ENCODE measurements at regions not wholly inside any gene's neighbourhood (a gene's known extent, or its start where the extent isn't known, plus 50 kb on each side); places are given as distances from the start of the nearest gene placed in this dataset.

GRCh38 chr1:88230126-88230525, 453.9 kb upstream of the PKN2 start:
- no peak for DNase-seq (ENCODE audit: low read depth)
- H3K4me3 ChIP-seq (ENCODE audit: low read depth, low read length), result no peak overlapping the region
- no peak for TF ChIP-seq CTCF (IDR thresholded peaks at IDR 0.05; ENCODE audit: insufficient read depth, low read depth, low read length)

GRCh38 chr1:88237058-88237457, 447.0 kb upstream of the PKN2 start:
- no peak for TF ChIP-seq CTCF (IDR thresholded peaks at IDR 0.05; ENCODE audit: insufficient read depth, low read depth, low read length)
- DNase-seq (ENCODE audit: low read depth), result no peak

GRCh38 chr1:88239205-88239604, 444.9 kb upstream of the PKN2 start:
- no peak overlapping the region for H3K4me3 ChIP-seq (ENCODE audit: low read depth, low read length)
- no peak for DNase-seq (ENCODE audit: low read depth)
- TF ChIP-seq CTCF (IDR thresholded peaks at IDR 0.05; ENCODE audit: insufficient read depth, low read depth, low read length), result no peak

More at GRCh38 chr1:88237058-88237457, 447.0 kb upstream of the PKN2 start:
- no peak overlapping the region for H3K4me3 ChIP-seq (ENCODE audit: low read depth, low read length)

GRCh38 chr1:88247666-88248065, 436.4 kb upstream of the PKN2 start:
- TF ChIP-seq CTCF (IDR thresholded peaks at IDR 0.05; ENCODE audit: insufficient read depth, low read depth, low read length), result no peak
- no peak overlapping the region for H3K4me3 ChIP-seq (ENCODE audit: low read depth, low read length)
- no peak for DNase-seq (ENCODE audit: low read depth)

GRCh38 chr1:88250915-88251314, 433.2 kb upstream of the PKN2 start:
- no peak overlapping the region for H3K4me3 ChIP-seq (ENCODE audit: low read depth, low read length)
- no peak for TF ChIP-seq CTCF (IDR thresholded peaks at IDR 0.05; ENCODE audit: insufficient read depth, low read depth, low read length)
- no peak for DNase-seq (ENCODE audit: low read depth)

GRCh38 chr1:88252745-88253144, 431.3 kb upstream of the PKN2 start:
- no peak overlapping the region for H3K4me3 ChIP-seq (ENCODE audit: low read depth, low read length)
- TF ChIP-seq CTCF (IDR thresholded peaks at IDR 0.05; ENCODE audit: insufficient read depth, low read depth, low read length), result no peak
- DNase-seq (ENCODE audit: low read depth), result no peak

- no peak for TF ChIP-seq CTCF (IDR thresholded peaks at IDR 0.05; ENCODE audit: insufficient read depth, low read depth, low read length)
- no peak overlapping the region for H3K4me3 ChIP-seq (ENCODE audit: low read depth, low read length)
- DNase-seq (ENCODE audit: low read depth), result no peak
Observed at GRCh38 chr1:88265606-88266005, 418.5 kb upstream of the PKN2 start.
